Left lung (tissue), 4 donors: ENCODE measurements at regions not wholly inside any gene's neighbourhood (a gene's known extent, or its start where the extent isn't known, plus 50 kb on each side); places are given as distances from the start of the nearest gene placed in this dataset.

Source experiments
- ATAC-seq: fragments of 200-7000 bp; cut with Tn5 transposase; one replicate; pipeline ENCODE4 v1.9.1; 2020; ENCODE audit warnings: moderate library complexity
- DNase-seq, 4 donors: peaks; one replicate each; pipeline ENCODE4 v3.0.0-alpha.2; 2013 to 2020
- H3K27ac ChIP-seq, 2 donors: fragments of 200-600 bp; sonication (generic) in 1 of 2; one replicate each; pipeline versions ENCODE4 v1.5.0 to v1.8.0; 2020 to 2021
- H3K27me3 ChIP-seq, 2 donors: fragments of 200-600 bp; sonication (generic) in 1 of 2; one replicate each; pipeline versions ENCODE4 v1.5.0 to v1.8.0; 2020 to 2021
- H3K36me3 ChIP-seq, 2 donors: fragments of 200-600 bp; sonication (generic) in 1 of 2; one replicate each; pipeline versions ENCODE4 v1.5.0 to v1.8.0; 2020 to 2021
- H3K4me1 ChIP-seq, 2 donors: fragments of 200-600 bp; one replicate each; pipeline ENCODE4 v1.8.0; 2021
- H3K4me3 ChIP-seq, 2 donors: fragments of 200-600 bp; sonication (generic) in 1 of 2; one replicate each; pipeline versions ENCODE4 v1.5.0 to v1.8.0; 2020 to 2021; ENCODE audit warnings: mild to moderate bottlenecking in 1 of 2
- H3K9me3 ChIP-seq, 2 donors: fragments of 200-600 bp; sonication (generic) in 1 of 2; one replicate each; pipeline versions ENCODE4 v1.5.0 to v1.8.0; 2020 to 2021
- CTCF ChIP-seq, 2 donors: fragments of 200-600 bp; sonication (generic) in 1 of 2; IDR thresholded peaks; one replicate each; pipeline versions ENCODE4 v1.5.0 to v1.8.0; 2021; ENCODE audit warnings: antibody characterized with exemption in 2 of 2
- intact Hi-C, 2 donors: fragments of 100-400 bp; cut with DNase I; formaldehyde crosslinking; loops; one replicate each; pipeline versions ENCODE4 v1.11.2 to v1.14.2; 2022
- donor health status: DM: no; HTN: yes; CAD: no.
- donor health status: DM: no; HTN: no; CAD: no.

DNA sequence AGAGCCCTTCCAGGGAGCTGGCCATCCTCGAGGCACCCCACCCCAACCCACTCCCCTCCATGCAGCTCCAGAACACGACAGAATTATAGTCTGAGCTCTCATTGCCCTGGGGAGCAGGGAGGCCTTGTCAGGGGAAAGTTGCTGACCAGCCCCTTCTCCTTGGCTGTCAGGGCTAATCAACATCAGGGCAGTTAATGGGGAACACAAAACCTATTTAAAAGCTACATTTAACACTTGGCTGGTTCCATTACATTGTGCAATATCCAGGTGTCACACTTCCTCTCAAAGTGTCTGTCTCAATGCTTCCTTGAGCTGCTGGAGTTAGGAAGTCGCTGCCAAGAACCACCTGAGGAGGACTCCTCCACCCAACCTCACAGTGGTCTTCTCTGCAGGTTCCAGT is 111.8 kb upstream of the GRIK3 start:
- no peaks in the 10 kb centered on the region for H3K36me3 ChIP-seq
- H3K9me3 ChIP-seq, result no peaks in the 10 kb centered on the region
- DNase-seq (no peak), ATAC-seq (no peak)
- intact Hi-C loops, result no loop called here
- no peaks in the 10 kb centered on the region for H3K4me1 ChIP-seq
- peaks cover 0 to 20% of the 10 kb centered on the region in 2 donors for H3K27me3 ChIP-seq
- no peak overlapping the region for H3K27ac ChIP-seq
- H3K4me3 ChIP-seq, result no peak overlapping the region
- no peak for TF ChIP-seq CTCF (IDR thresholded peaks at IDR 0.05)

GRCh38 chr1:37147392-37147831 is 113.1 kb upstream of the GRIK3 start:
- H3K4me1 ChIP-seq, result no peaks in the 10 kb centered on the region
- TF ChIP-seq CTCF (IDR thresholded peaks at IDR 0.05), result no peak
- ATAC-seq, result no peak

DNA sequence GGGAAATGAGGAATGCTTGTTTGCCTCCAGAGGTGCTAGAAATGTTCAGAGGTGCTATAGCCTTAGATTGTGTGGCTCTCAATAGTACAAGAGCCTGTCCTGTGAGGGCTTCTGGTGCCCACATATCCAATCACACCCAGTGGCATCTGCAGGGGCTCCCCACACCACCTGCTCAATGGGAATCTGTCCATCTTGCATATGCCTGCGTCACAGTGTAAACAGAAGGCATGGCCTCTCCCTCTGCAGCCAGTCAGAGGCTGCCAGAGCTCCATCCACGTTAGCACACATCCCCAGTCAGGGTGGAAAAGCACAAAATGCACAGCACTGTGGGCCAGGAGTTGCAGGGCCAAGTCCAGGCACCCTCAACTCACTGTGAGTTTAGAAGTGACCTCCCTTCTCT is 113.6 kb upstream of the GRIK3 start:
- DNase-seq (no peak), ATAC-seq (no peak)
- TF ChIP-seq CTCF (IDR thresholded peaks at IDR 0.05), result no peak
- no peak overlapping the region for H3K27ac ChIP-seq
- no peaks in the 10 kb centered on the region for H3K9me3 ChIP-seq
- H3K4me1 ChIP-seq, result no peaks in the 10 kb centered on the region
- intact Hi-C loops, result no loop called here
- peaks cover 0 to 6% of the 10 kb centered on the region in 2 donors for H3K27me3 ChIP-seq
- no peaks in the 10 kb centered on the region for H3K36me3 ChIP-seq
- no peak overlapping the region for H3K4me3 ChIP-seq

More at GRCh38 chr1:37147392-37147831, 113.1 kb upstream of the GRIK3 start:
- no peak overlapping the region for H3K4me3 ChIP-seq
- no peak overlapping the region for H3K27ac ChIP-seq
- no peaks in the 10 kb centered on the region for H3K36me3 ChIP-seq
- intact Hi-C loops, result no loop called here
- no peaks in the 10 kb centered on the region for H3K9me3 ChIP-seq
- DNase-seq, result no peak
- H3K27me3 ChIP-seq, result peaks cover 0 to 10% of the 10 kb centered on the region in 2 donors

- no peak for TF ChIP-seq CTCF (IDR thresholded peaks at IDR 0.05)
- no peak overlapping the region for H3K4me3 ChIP-seq
- H3K27ac ChIP-seq, result no peak overlapping the region
- H3K9me3 ChIP-seq, result no peaks in the 10 kb centered on the region
- no peaks in the 10 kb centered on the region for H3K36me3 ChIP-seq
- H3K4me1 ChIP-seq, result no peaks in the 10 kb centered on the region
- no peak for ATAC-seq
- peaks cover 0 to 10% of the 10 kb centered on the region in 2 donors for H3K27me3 ChIP-seq
- intact Hi-C loops, result no loop called here
- DNase-seq, result no peak
Measured at GRCh38 chr1:37148663-37149062, 114.3 kb upstream of the GRIK3 start.

DNA sequence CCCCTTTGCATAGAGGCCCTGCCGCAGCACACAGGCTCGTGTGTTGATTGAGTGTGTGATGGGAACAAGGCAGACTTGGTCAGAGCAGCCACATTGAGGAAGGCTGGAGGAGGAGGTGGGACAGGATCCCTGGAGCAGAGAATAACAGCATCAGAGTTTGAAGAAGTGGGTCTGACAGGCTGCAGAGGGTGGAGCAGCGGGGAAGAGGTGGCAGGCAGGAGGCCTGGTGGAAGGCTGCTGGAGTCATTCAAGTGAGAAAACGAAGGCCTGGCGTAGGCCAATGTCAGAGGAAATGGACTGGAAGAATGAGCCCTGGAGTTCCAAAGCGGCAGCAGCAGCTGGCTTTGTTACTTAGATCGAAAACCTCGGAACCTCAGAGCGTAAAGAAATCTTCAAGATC is 115.0 kb upstream of the GRIK3 start:
- H3K4me3 ChIP-seq, result no peak overlapping the region
- ATAC-seq, result no peak
- DNase-seq, result no peak
- no peaks in the 10 kb centered on the region for H3K36me3 ChIP-seq
- intact Hi-C loops, result no loop called here
- no peaks in the 10 kb centered on the region for H3K9me3 ChIP-seq
- H3K4me1 ChIP-seq, result no peaks in the 10 kb centered on the region
- no peak for TF ChIP-seq CTCF (IDR thresholded peaks at IDR 0.05)
- H3K27ac ChIP-seq, result no peak overlapping the region
- peaks cover 0 to 12% of the 10 kb centered on the region in 2 donors for H3K27me3 ChIP-seq
